Fibroblast of lung (primary cell): ENCODE measurements at regions not wholly inside any gene's neighbourhood (a gene's known extent, or its start where the extent isn't known, plus 50 kb on each side); places are given as distances from the start of the nearest gene placed in this dataset.

Source experiments
- CTCF ChIP-seq, 2 donors: IDR thresholded peaks in 1 of 2; conservative IDR thresholded peaks in 1 of 2; 1 replicate in 1 of 2; 2 replicates in 1 of 2; pipeline ENCODE4 v1.5.1; 2011 to 2012; ENCODE audit warnings: low read length in 2 of 2, control low read depth in 1 of 2, inconsistent platforms in 1 of 2, low read depth in 1 of 2, mild to moderate bottlenecking in 1 of 2
- EZH2 ChIP-seq: IDR thresholded peaks from 2 replicates; pipeline ENCODE4 v1.5.1; 2012; ENCODE audit warnings: low read length, control low read depth, mild to moderate bottlenecking; ENCODE audit errors: missing control alignments

- no peak for TF ChIP-seq CTCF (conservative IDR thresholded peaks at IDR 0.05 in 1 of 2, IDR thresholded peaks at IDR 0.05 in 1 of 2; ENCODE audit: low read depth in 1 of 2, low read length in 2 of 2)
- no peak for TF ChIP-seq EZH2
These were observed 66.5 kb upstream of the STARD13 start for GRCh38 chr13:33352041-33352440.
